Stimulated activated CD4-positive, alpha-beta T cell treated with anti-CD3 and anti-CD28 coated beads, TNF-alpha, amount 100 ng/mL, for 4 hours (primary cell): ENCODE measurements at regions not wholly inside any gene's neighbourhood (a gene's known extent, or its start where the extent isn't known, plus 50 kb on each side); places are given as distances from the start of the nearest gene placed in this dataset.
"Not testable (repeated sequence)": the region's sequence is repeated elsewhere in the genome, so short reads cannot be mapped to it uniquely, and the experiment has no call there.

Experiments used
- DNase-seq, 3 experiments: peaks; one replicate each; pipeline ENCODE4 v3.0.0-alpha.2; 2020; ENCODE audit warnings: low read depth in 3 of 3

DNA sequence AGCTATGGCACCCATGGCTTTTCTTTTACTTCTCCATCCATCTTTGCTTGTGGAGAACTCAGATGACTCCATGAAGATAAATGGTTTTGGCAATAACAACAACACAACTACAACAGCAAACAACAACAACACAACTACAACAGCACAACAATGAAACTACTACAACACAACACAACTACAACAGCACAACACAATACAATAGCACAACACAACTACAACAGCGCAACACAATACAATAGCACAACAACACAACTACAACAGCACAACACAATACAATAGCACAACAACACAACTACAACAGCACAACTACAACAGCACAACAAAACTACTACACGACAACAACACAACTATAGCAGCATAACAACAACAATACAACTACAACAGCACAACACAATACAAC, 569.4 kb downstream of the TOX3 start:
- DNase-seq, result not testable (repeated sequence)

DNA sequence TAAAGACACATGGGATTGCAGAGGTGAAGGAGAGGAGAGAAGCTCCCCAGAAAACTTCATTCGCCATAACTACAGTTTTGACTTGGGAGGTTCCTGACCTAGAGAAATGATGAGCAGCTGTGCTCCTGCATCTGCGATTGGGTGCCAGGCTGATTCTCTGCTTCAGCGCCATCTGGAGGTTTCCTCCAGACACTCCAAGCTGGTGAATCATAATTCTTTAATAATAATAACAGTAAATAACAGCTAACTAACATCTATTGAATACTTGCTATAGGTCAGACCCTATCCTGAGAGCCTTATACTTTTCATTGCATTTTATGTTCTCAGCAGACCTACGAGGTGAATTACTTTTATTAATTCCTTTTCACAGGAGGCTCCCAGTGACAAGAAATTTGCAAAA, 575.8 kb downstream of the TOX3 start:
- DNase-seq, result no peak

DNA sequence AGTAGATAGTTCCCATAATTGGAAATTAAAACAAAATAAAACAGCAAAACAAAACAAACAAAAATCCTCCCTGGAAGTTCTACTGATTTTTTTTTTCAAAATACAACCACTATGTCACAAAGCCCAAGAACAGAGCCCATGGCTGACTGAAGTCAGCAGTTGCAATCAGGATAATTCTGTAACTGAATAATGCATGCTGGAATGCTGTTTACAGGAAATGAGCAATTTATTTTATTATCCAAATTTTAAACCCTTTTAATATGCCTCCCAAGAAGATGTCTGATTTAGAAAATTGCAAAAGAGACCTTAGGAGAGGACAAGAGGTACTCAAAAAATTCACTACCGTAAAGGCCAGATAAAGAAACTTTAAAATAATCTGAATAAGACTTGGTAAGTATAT, 578.2 kb downstream of the TOX3 start:
- no peak for DNase-seq

DNA sequence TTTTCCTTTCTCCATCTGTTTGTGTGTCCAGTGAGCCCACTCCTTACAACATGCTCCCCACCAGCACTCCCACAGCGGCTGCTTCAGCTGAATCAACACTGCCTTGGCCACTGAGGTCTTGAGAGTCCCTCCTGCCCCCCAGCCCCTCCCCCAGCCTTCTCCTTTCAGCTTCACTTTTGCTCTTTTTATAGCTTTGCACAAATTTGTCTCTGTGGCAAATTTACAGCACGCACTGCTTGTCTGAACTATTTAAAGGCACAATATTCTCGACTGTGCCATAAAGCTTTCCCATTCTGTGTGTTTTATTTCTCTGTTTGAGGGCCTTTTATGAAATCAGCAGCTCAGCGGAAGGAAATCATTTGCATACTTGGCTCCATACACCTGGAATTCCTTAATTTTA, 579.3 kb downstream of the TOX3 start:
- DNase-seq, result no peak

DNA sequence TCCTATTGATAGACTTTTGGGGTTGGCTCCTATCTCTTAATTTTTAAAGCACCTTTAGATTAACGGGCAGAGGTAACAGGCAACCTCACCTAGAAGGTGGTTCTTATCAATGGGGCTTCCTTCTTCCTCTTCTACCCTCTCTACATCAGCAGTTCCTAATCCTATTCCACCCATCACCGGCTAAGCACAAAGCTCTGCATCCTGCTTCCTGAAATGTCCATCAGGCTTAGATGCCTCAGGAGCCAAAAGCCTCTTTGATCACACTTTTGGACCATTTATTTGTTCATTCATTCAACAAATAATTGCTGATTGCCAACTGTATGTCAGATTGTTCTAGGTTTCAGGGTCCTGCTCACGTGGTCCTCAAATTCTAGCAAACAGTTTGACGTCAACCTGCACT, 586.0 kb downstream of the TOX3 start:
- DNase-seq, result no peak

DNA sequence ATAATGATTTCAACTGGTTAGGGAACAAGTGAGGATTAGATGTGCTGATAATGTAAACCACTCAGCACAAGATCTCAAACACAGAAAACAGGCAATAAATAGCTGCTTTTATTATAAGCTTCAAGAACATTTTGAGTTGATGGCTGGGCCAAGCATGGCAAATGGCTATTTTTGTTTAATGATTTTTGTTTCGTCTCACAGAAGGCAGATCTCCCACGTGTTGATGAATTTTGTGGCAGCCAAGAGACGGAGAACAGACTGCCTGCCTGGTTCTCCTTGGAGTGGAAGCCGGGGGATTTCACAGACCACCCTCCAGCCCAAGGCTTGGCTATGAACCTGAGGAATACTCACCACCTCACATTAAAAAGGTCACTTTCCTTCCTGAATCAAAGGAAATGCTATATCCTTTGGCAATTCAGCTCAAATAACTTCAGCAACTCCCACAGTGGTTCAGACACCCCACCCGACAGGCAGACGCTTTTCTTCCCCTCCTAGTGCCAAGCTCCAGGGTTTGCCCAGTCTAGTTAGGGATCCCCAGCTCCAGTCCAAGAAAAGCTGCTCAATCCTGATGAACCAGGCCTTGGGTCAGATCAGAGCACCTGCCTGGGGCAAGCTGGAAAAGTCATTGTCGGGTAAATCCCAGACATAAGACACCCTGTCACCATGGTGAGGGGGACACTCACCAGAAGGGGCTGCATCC, 593.5 kb downstream of the TOX3 start:
- DNase-seq, result no peak

DNA sequence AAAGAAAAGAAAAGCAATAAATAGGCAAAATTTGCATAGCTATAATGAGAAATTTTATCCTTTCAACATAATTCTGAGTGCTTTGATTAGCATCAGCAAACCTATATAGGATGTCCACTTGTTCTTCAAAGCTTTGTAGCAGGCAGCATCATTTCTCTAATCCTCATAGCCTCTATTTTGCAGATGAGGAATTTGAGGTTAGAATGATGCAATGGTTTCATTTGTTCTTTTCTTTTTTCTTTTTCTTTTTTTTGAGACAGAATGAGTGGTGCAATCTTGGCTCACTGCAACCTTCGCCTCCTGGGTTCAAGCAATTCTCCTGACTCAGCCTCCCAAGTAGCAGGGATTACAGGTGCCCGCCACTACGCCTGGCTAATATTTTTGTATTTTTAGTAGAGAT, 594.4 kb downstream of the TOX3 start:
- DNase-seq, result no peak

DNA sequence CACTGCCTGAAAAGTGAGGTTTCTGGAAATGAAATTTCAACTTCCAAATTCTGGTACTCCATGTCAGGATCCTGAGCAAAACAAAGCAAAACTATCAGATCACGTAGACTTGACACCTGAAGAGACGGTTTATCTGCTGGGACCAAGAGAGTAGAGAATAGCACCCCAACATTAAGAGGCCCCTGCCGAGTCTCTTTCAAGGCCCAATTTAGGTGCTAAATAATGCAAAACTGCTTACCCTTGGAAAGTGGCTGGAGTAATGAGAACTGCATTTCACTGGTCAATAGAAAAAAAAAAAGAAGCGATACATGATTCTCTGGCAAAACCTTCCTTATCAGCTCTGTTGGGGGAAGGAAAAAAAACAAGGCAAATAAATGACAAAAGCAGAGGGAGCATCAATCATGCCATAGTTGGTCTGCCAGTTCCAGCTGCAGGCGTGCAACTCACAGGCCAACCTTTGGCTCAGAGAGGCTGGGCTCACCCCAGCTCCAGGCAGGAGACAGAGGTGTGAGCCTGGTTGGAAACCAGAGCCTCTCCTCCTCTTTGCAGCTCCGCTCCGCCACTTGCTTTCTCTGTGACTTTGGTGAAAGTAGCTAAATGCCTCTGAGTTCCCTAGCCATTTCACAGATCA, 595.2 kb downstream of the TOX3 start:
- no peak for DNase-seq

DNA sequence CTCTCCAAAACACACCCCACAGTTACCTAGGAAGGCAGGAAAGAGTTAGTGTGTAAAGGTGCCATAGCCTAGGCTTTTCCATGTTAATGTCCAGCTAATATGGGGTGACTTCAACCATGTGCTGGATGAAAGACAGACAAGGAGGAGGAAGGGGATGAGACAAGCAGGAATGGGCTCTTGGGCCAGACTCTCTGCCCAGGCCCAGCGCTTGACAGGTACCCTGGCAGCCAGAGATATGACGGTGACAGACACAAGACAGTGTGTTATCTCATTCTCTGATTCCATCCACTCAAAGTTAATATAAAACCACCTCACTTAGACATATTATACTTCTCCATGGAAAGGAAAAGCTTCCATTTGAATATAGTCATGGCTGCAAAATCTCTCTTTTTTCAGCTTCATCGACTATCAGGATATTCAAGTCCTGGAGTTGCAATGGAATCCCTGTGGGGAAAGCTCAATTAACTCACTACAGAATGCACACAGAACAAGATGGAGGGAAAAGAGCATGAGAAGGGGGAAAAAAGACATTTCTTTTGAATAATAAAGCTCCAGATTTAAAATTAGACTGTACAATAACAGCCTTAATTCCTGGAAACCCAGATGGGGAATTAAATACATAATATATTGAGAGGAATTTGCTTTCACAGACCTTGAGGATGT, 596.7 kb downstream of the TOX3 start:
- no peak for DNase-seq

DNA sequence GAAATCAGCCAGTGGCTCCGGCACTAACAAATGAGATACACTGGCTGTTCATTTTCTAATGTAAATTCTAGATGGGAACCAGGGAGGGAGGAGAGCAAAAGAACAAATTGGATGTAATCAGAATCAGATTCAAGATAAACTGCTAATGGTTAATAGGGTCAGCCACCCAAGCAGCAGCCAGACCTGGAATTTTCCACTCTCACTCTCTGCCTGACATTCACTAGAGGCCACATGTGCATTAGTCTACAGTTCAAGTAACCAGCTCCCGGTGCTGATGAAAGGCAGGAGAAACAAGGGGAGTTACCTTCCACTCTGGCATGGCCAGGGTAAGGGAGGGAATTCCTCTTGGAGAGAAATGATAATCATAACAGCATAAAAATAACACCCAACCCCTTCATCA, 597.7 kb downstream of the TOX3 start:
- no peak for DNase-seq

DNA sequence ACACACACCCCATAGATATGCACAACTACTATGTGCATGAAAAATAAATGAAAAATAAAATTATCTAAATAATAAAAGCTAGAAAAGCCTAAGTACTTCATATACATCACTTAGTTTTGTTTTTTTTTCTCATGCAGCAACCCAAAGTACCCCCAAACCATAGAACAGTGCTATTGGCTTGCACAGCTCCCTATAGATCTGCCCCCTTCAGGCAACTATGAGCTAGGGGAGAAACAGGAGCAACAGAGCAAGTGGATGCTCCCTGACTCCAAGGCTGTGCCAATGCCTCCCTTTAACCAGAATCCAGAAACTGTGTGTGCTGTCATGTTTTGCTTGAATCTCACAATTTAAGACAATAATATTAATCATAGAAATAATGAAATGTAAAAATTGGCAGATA, 605.5 kb downstream of the TOX3 start:
- DNase-seq, result no peak

DNA sequence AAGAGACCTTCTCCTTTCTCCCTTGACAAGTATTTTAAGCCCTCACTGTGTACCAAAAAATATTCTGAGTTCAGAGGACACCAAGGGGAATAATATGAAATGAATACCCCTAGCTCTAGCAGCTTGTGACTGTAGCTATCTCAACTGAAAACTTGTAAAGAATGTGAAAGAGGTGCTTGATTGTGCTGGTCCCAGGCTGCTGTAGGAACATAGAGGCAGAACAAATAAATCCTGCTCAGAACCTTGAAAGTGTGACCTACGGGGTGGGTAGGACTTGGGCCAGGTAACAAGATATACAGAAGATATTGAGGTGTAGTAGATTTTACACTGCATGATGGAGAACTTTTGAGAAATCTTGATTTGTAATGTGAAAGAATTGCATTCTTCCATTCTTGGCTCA, 606.8 kb downstream of the TOX3 start:
- no peak for DNase-seq

DNA sequence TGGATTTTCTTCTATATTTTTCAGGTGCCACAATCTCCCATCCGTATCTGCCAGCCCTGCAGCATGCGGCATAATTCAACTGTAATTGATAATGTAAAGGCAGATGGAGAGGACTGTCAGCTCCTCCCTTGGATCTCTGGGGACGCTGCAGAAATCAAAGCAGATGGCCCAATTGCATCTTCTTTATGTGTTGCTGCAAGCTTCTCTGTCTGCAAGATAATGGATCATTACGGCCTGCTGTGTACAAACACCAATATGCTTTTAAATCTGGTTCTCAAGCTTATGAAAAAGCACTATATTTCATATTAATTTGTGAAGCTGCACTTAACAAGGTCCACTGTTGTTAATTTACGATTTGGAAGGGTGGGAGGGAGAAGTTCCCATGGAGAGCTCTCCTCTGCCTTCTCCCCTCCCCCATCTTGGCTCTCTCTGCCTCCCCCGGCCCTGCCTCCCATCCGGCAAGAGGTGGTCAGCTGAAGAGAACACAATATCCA, 607.5 kb downstream of the TOX3 start:
- DNase-seq, result no peak

DNA sequence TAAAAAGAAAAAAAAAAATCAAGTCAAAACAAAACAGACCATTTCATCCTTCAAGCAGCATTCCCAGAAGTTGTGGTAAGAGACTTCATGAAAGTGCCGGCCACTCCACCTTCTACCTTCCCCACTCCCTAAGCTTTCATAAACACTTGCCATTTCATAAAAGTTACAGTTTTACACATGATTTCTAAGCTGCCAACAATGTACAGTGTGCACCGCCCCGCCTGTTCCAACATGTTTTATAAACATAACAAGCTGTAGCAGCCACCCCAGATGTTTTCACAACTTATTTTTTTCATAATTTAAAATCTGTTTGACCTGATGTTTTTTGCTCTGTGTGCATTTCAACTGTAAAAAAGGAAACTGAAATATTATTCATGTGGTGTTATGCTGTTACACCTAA, 608.1 kb downstream of the TOX3 start:
- DNase-seq, result no peak

DNA sequence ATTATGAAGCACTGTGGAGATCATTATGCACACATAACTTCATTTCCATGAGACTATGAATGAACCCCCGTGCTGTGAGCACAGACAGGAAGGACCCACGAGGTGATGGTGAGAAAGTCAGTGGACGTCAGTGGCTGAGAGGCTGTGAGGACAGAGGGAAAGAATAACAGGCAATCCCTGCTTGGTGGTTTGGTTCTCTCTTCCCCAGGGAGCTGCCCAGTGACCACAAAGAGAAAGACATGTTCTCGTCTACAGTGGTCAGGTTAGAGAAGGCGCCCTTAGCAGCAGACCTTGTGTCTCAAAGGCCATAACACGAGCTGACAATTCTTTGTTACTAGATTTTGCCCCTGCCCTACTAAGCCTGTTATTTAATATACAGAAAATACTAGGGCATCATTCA, 609.2 kb downstream of the TOX3 start:
- DNase-seq, result no peak

DNA sequence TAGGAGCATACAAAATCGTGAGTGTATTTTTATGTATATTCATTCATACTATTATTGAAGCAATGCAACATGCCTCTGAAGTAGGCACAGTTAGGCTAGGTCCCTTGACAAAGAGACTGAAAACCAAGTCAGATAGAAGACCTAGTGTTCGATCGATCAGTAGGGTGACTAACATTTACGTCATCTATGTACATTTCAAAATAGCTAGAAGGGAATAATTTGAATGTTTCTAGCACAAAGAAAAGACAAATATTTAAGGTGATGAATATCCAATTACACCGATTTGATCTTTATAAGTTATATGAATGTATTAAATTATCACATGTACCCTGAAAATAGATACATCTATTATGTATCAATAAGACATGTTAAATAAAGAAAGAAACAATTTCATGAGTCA, 610.1 kb downstream of the TOX3 start:
- DNase-seq, result no peak

DNA sequence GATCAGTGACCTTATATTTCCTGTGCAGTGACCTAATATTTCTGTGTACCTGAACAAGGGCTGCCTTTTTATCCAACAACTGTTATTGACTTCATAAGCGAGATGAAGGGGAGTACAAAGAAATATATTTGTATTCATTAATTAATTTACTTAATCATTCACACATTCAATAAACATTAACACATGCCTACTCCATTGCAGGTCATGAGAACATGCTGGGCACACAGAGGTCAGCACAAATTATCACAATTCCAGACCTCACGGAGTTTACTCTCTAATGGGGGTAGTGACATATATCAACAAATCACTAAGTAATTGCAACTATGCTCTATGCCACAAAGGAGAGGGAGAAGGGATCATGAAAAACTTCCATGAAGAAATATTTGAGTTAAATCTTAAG, 614.6 kb downstream of the TOX3 start:
- no peak for DNase-seq

DNA sequence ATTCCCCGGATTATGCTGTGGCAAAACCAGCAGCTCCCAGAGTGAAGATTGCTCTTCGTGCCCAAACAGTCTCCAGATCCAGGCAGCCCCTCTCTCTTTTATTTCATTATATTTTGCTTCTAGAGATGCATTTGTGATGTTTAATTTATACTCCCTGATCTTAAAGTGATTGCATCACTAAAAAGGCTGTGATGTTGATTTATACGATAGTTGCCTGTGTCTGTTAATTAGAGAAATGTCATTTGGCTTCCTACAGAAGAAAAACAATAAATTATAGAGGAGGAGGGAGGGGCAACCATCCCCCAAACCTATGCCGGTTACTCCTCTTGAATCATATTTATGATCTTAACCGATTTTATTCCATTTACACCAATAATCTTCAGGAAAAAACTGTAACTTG, 615.3 kb downstream of the TOX3 start:
- no peak for DNase-seq

DNA sequence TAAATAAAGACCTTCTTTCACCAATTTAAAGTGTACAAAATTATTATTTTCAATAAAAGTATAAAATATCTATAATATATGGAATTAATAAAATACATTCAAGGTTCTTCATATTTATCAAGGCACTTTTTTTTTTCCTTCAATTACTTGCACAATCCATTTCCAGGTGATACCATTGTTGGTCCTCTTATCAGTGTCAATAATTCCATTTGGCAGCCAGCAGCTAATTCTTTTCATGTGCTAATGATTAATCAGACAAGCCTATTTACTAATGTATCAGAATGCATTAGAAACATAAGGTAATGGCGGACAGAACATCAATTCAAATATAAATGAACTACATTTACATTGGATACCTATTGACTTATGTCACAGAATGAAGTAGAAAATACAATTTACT, 622.2 kb downstream of the TOX3 start:
- DNase-seq, result no peak

DNA sequence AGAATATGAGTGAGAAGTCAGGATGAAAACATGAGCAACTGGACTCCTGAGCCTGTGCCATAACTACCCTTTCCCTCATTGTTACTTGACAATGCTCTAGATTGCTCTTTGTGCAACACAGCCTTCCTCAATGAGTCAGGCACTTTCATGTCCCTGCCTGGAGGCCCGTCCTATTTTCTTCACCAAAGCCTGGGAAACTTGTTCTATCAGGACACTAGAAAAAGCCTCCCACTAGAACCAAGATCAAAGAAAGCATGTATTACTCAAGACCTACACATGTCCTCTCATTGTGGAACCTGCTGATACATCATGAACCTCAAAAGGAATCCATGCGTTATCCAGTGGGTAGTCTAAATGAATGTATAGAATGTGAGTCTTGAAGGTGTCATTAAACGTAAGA, 624.5 kb downstream of the TOX3 start:
- DNase-seq, result no peak

DNA sequence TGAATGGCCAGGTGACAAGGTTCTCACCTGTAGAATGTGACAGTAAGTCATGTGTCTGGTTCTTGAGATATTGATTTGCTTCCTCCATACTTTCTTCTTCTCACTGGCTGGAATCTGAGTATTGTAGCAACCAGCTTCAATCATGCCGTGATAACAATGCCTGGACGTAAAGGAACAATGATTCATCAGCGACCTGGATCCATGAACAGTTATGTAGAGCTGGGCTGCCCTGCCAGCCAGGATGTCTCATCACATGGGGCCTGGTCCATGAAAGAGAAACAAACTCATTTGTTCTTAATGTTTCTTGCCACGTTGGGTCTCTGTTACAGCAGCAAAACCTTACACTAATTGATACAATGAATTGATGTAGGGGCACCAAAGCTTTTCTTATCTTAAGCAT, 627.2 kb downstream of the TOX3 start:
- no peak for DNase-seq

DNA sequence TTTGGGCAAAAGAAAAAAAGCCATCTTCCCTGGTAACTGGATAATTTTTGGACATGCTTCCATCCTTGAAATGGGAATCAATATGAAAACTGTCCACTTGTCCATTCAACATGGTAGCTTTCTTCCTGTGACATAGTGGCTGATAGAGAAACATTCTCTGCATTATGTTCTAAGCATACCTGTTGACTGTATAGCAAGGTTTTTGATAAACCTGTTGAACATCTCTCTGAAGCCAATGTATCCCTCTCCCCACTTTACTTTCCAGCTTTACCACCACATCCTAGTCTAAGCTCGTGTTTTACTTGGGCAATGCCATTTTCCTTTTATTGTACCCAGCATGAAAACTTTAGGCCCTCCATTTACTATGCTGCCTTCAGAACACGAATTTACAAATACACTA, 630.1 kb downstream of the TOX3 start:
- no peak for DNase-seq

DNA sequence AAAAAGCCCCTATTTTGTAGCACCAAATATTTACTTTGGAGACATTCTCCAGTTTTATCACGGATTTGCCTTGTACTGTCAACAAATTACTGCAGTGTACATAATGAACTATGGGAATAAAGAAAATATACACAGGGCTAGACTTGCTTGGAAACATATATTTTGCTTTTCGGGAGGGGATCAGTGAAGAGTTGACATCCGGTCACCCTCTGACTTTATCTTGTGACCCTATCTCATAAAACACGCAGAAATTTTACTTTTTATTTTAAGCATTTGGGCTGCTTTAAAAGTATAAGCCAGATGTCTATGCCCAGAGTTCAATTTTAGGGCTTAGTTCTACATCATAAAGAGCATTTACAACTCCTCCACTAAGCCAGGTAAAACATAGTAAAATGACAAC, 630.7 kb downstream of the TOX3 start:
- DNase-seq, result no peak
